ENCODE measurements at regions not wholly inside any gene's neighbourhood (a gene's known extent, or its start where the extent isn't known, plus 50 kb on each side); places are given as distances from the start of the nearest gene placed in this dataset.

GRCh38 chr3:135800071-135800549 is 165.4 kb upstream of the PPP2R3A start:
- H3K79me2 ChIP-seq (ENCODE audit: insufficient read depth, low read length), result no peaks in the 10 kb centered on the region
- H2AFZ ChIP-seq (ENCODE audit: insufficient read depth, low read depth, low read length, poor library complexity, severe bottlenecking), result no peak overlapping the region
- no peak overlapping the region for H3K4me2 ChIP-seq (replicated peaks; ENCODE audit: extremely low read depth, low read length, poor library complexity, severe bottlenecking)
- H3K9me3 Mint-ChIP-seq, result peaks cover 0 to 12% (median 2%) of the 10 kb centered on the region in 7 donors
- WGBS (ENCODE audit: insufficient coverage), result 72% methylated on average over 5 of the region's 5 CpGs
- no peak overlapping the region for H3K4me3 ChIP-seq (replicated peaks in 1 of 3; ENCODE audit: low read depth in 2 of 3, low read length in 3 of 3)
- H4K20me1 ChIP-seq (ENCODE audit: insufficient read depth, low read length), result no peaks in the 10 kb centered on the region
- H3K36me3 ChIP-seq (replicated peaks in 1 of 2; ENCODE audit: control insufficient read depth in 1 of 2, insufficient read depth in 2 of 2, low read length in 2 of 2), result no peaks in the 10 kb centered on the region
- no peak overlapping the region for H3K27ac ChIP-seq (ENCODE audit: low read depth in 1 of 2, low read length in 2 of 2)
- DNase-seq, result no peak
- H3K27me3 ChIP-seq (ENCODE audit: control insufficient read depth in 2 of 2, insufficient read depth in 2 of 2, low read length in 2 of 2), result no peaks in the 10 kb centered on the region
- H3K36me3 Mint-ChIP-seq, result no peaks in the 10 kb centered on the region
- no peaks in the 10 kb centered on the region for H3K9me3 ChIP-seq (replicated peaks in 1 of 2; ENCODE audit: control insufficient read depth in 1 of 2, insufficient read depth in 1 of 2, low read length in 2 of 2)
- TF ChIP-seq, protein P1, sequence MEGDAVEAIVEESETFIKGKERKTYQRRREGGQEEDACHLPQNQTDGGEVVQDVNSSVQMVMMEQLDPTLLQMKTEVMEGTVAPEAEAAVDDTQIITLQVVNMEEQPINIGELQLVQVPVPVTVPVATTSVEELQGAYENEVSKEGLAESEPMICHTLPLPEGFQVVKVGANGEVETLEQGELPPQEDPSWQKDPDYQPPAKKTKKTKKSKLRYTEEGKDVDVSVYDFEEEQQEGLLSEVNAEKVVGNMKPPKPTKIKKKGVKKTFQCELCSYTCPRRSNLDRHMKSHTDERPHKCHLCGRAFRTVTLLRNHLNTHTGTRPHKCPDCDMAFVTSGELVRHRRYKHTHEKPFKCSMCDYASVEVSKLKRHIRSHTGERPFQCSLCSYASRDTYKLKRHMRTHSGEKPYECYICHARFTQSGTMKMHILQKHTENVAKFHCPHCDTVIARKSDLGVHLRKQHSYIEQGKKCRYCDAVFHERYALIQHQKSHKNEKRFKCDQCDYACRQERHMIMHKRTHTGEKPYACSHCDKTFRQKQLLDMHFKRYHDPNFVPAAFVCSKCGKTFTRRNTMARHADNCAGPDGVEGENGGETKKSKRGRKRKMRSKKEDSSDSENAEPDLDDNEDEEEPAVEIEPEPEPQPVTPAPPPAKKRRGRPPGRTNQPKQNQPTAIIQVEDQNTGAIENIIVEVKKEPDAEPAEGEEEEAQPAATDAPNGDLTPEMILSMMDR (IDR thresholded peaks at IDR 0.05), result no peak
- H3K4me3 Mint-ChIP-seq, result no peak overlapping the region
- no peaks in the 10 kb centered on the region for H3K4me1 Mint-ChIP-seq
- no peak overlapping the region for H3K9ac ChIP-seq (ENCODE audit: insufficient read depth, low read length, poor library complexity, severe bottlenecking)
- intact Hi-C loops (cut with micrococcal nuclease), result no loop called here
- no peaks in the 10 kb centered on the region for H3K4me1 ChIP-seq (ENCODE audit: control insufficient read depth in 1 of 2, insufficient read depth in 2 of 2, low read length in 2 of 2)
- H3K27ac Mint-ChIP-seq, result no peak overlapping the region
- H3K27me3 Mint-ChIP-seq (ENCODE audit: low read depth in 3 of 3), result no peaks in the 10 kb centered on the region

DNA sequence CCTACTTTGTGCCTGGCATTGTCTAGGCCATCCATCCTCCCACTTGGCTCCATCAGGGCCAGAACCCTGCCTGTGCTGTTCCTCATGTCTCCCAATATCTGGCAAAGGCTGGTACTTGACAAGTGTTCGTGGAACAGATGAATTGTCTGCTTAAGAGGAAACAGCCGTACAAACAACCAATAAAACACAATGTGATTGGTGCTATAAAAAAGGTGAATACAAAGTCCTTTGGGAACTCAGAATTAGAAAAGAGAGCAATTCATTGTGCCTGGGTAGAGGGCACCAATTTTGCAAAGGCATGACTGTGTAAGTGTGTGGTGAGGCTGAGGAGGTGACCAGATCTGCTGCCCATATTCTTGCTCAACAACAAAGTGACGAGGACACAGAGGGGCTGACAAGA is 164.5 kb upstream of the PPP2R3A start:
- H3K27me3 Mint-ChIP-seq (ENCODE audit: low read depth in 3 of 3), result no peaks in the 10 kb centered on the region
- TF ChIP-seq, protein P1 (IDR thresholded peaks at IDR 0.05), result no peak
- H3K4me3 ChIP-seq (replicated peaks in 1 of 3; ENCODE audit: low read depth in 2 of 3, low read length in 3 of 3), result no peak overlapping the region
- H3K4me3 Mint-ChIP-seq, result no peak overlapping the region
- no CpG with 5 or more reads among the region's 3 CpGs for WGBS (ENCODE audit: insufficient coverage)
- H3K9ac ChIP-seq (ENCODE audit: insufficient read depth, low read length, poor library complexity, severe bottlenecking), result no peak overlapping the region
- H3K4me1 Mint-ChIP-seq, result no peaks in the 10 kb centered on the region
- no peaks in the 10 kb centered on the region for H4K20me1 ChIP-seq (ENCODE audit: insufficient read depth, low read length)
- H3K9me3 Mint-ChIP-seq, result peaks cover 0 to 12% (median 2%) of the 10 kb centered on the region in 7 donors
- H3K36me3 Mint-ChIP-seq, result no peaks in the 10 kb centered on the region
- H3K27ac ChIP-seq (ENCODE audit: low read depth in 1 of 2, low read length in 2 of 2), result no peak overlapping the region
- H3K27ac Mint-ChIP-seq, result peak overlapping the region in 1 of 7 donors; percentile 71
- H3K9me3 ChIP-seq (replicated peaks in 1 of 2; ENCODE audit: control insufficient read depth in 1 of 2, insufficient read depth in 1 of 2, low read length in 2 of 2), result no peaks in the 10 kb centered on the region
- no peaks in the 10 kb centered on the region for H3K4me1 ChIP-seq (ENCODE audit: control insufficient read depth in 1 of 2, insufficient read depth in 2 of 2, low read length in 2 of 2)
- no peak overlapping the region for H2AFZ ChIP-seq (ENCODE audit: insufficient read depth, low read depth, low read length, poor library complexity, severe bottlenecking)
- no peak for DNase-seq
- H3K79me2 ChIP-seq (ENCODE audit: insufficient read depth, low read length), result no peaks in the 10 kb centered on the region
- H3K36me3 ChIP-seq (replicated peaks in 1 of 2; ENCODE audit: control insufficient read depth in 1 of 2, insufficient read depth in 2 of 2, low read length in 2 of 2), result no peaks in the 10 kb centered on the region
- H3K27me3 ChIP-seq (ENCODE audit: control insufficient read depth in 2 of 2, insufficient read depth in 2 of 2, low read length in 2 of 2), result no peaks in the 10 kb centered on the region
- intact Hi-C loops (cut with micrococcal nuclease), result no loop called here
- no peak overlapping the region for H3K4me2 ChIP-seq (replicated peaks; ENCODE audit: extremely low read depth, low read length, poor library complexity, severe bottlenecking)
